ENCODE measurements at regions not wholly inside any gene's neighbourhood (a gene's known extent, or its start where the extent isn't known, plus 50 kb on each side); places are given as distances from the start of the nearest gene placed in this dataset.

GRCh38 chr13:109422161-109422560 lies 364.2 kb downstream of the IRS2 start:
- ATAC-seq (no peak), DNase-seq (no peak)
- H3K27ac ChIP-seq (ENCODE audit: low read depth, low read length): no peak overlapping the region
- no peaks in the 10 kb centered on the region for H3K9me3 ChIP-seq (ENCODE audit: control insufficient read depth in 2 of 3, low read length in 3 of 3)
- Mint-ChIP-seq H3K27me3 (peaks cover 2 to 11% (median 10%) of the 10 kb centered on the region in 5 donors), H3K9me3 (peaks cover 0 to 2% (median 0%) of the 10 kb centered on the region in 11 donors), H3K4me3 (no peak overlapping the region), H3K4me1 (peaks cover 0 to 4% (median 0%) of the 10 kb centered on the region in 7 donors), H3K27ac (no peak overlapping the region), H3K36me3 (no peaks in the 10 kb centered on the region)
- intact Hi-C loops (cut with micrococcal nuclease): no loop called here
- CTCF ChIA-PET: no interaction called here
- no peaks in the 10 kb centered on the region for H3K4me1 ChIP-seq (ENCODE audit: control insufficient read depth in 2 of 2, insufficient read depth in 2 of 2, low read length in 2 of 2)
- no peak overlapping the region for H3K4me3 ChIP-seq (ENCODE audit: low read length)
- no peaks in the 10 kb centered on the region for H3K36me3 ChIP-seq (ENCODE audit: control insufficient read depth in 2 of 3, insufficient read depth in 3 of 3, low read length in 3 of 3)
- no peaks in the 10 kb centered on the region for H3K27me3 ChIP-seq (ENCODE audit: control insufficient read depth in 2 of 2, insufficient read depth in 2 of 2, low read length in 2 of 2)
- POLR2A ChIA-PET: no interaction called here

DNA sequence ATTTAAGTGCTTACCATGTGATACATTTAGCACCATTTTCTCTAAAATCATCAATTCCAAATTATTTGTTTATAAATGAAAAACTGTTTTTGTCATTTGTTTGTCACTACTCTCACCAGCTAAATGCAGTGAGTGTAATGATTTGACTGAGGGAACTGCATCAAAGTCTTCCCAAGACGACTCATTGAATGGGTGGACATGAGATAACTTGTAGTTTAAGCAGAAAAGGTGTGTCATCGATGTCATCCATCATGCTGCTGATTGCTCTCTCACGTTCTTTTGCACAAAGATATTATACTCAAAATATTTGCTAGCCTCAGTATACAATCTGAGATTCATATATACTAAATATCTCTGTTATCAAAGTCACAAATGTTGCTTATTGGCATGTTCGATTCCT lies 366.5 kb downstream of the IRS2 start:
- CTCF ChIA-PET: no interaction called here
- no peaks in the 10 kb centered on the region for H3K27me3 ChIP-seq (ENCODE audit: control insufficient read depth in 2 of 2, insufficient read depth in 2 of 2, low read length in 2 of 2)
- Mint-ChIP-seq H3K27me3 (peaks cover 2 to 25% (median 13%) of the 10 kb centered on the region in 5 donors), H3K36me3 (no peaks in the 10 kb centered on the region), H3K4me3 (no peak overlapping the region), H3K27ac (no peak overlapping the region), H3K9me3 (peaks cover 0 to 3% (median 0%) of the 10 kb centered on the region in 11 donors), H3K4me1 (peaks cover 0 to 4% (median 0%) of the 10 kb centered on the region in 7 donors)
- intact Hi-C loops (cut with micrococcal nuclease): no loop called here
- ATAC-seq (no peak), DNase-seq (no peak)
- no peak overlapping the region for H3K27ac ChIP-seq (ENCODE audit: low read depth, low read length)
- H3K9me3 ChIP-seq (ENCODE audit: control insufficient read depth in 2 of 3, low read length in 3 of 3): no peaks in the 10 kb centered on the region
- H3K36me3 ChIP-seq (ENCODE audit: control insufficient read depth in 2 of 3, insufficient read depth in 3 of 3, low read length in 3 of 3): no peaks in the 10 kb centered on the region
- H3K4me1 ChIP-seq (ENCODE audit: control insufficient read depth in 2 of 2, insufficient read depth in 2 of 2, low read length in 2 of 2): no peaks in the 10 kb centered on the region
- H3K4me3 ChIP-seq (ENCODE audit: low read length): no peak overlapping the region
- POLR2A ChIA-PET: no interaction called here

GRCh38 chr13:109418111-109418510 lies 368.3 kb downstream of the IRS2 start:
- intact Hi-C loops (cut with micrococcal nuclease): no loop called here
- CTCF ChIA-PET: no interaction called here

DNA sequence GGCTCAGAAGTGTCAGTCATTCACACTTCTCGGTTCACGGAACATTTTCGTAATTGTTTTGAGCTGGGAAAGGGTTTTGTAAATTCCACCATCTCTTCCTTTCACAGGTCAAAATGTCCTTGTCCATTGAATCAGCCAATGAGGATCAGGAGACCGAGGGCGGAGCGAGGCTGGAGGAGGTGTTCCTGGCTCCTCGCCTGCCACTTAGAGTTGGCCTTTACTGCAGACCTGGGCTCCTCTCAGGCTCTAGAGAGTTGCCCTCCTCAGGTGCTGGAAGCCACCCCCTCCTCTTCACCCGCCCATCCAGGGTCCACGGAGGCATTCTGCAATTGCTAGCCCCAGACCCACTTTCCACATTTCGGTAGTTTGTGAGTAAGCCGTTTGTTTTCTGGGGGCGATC lies 370.4 kb downstream of the IRS2 start:
- H3K4me1 Mint-ChIP-seq: peaks cover 0 to 2% (median 0%) of the 10 kb centered on the region in 7 donors
- H3K36me3 ChIP-seq (ENCODE audit: control insufficient read depth in 2 of 3, insufficient read depth in 3 of 3, low read length in 3 of 3): no peaks in the 10 kb centered on the region
- H3K36me3 Mint-ChIP-seq: no peaks in the 10 kb centered on the region
- no peak overlapping the region for H3K27ac ChIP-seq (ENCODE audit: low read depth, low read length)
- ChIA-PET POLR2A (no interaction called here), CTCF (interaction anchor here (1.3 kb wide), 1 partner anchor 10 kb away, joined by 4 read pairs; no protein-coding TSS in a partner anchor)
- H3K9me3 ChIP-seq (ENCODE audit: control insufficient read depth in 2 of 3, low read length in 3 of 3): no peaks in the 10 kb centered on the region
- intact Hi-C loops (cut with micrococcal nuclease): no loop called here
- no peaks in the 10 kb centered on the region for H3K4me1 ChIP-seq (ENCODE audit: control insufficient read depth in 2 of 2, insufficient read depth in 2 of 2, low read length in 2 of 2)
- DNase-seq: no peak
- H3K27me3 Mint-ChIP-seq: peaks cover 0 to 15% (median 9%) of the 10 kb centered on the region in 5 donors
- H3K9me3 Mint-ChIP-seq: peaks cover 0 to 3% (median 0%) of the 10 kb centered on the region in 11 donors
- no peak overlapping the region for H3K27ac Mint-ChIP-seq
- no peak overlapping the region for H3K4me3 Mint-ChIP-seq
- no peaks in the 10 kb centered on the region for H3K27me3 ChIP-seq (ENCODE audit: control insufficient read depth in 2 of 2, insufficient read depth in 2 of 2, low read length in 2 of 2)
- no peak overlapping the region for H3K4me3 ChIP-seq (ENCODE audit: low read length)
- ATAC-seq: no peak

More at GRCh38 chr13:109418111-109418510, 368.3 kb downstream of the IRS2 start:
- Mint-ChIP-seq H3K27me3 (peaks cover 2 to 24% (median 16%) of the 10 kb centered on the region in 5 donors), H3K9me3 (peaks cover 0 to 3% (median 0%) of the 10 kb centered on the region in 11 donors), H3K36me3 (no peaks in the 10 kb centered on the region), H3K4me3 (no peak overlapping the region), H3K27ac (no peak overlapping the region), H3K4me1 (peaks cover 0 to 4% (median 0%) of the 10 kb centered on the region in 7 donors)
- no peak for ATAC-seq
- DNase-seq: no peak
- Histone ChIP-seq H3K27ac (ENCODE audit: low read depth, low read length) (no peak overlapping the region), H3K36me3 (ENCODE audit: control insufficient read depth in 2 of 3, insufficient read depth in 3 of 3, low read length in 3 of 3) (no peaks in the 10 kb centered on the region), H3K9me3 (ENCODE audit: control insufficient read depth in 2 of 3, low read length in 3 of 3) (no peaks in the 10 kb centered on the region), H3K4me3 (ENCODE audit: low read length) (no peak overlapping the region), H3K27me3 (ENCODE audit: control insufficient read depth in 2 of 2, insufficient read depth in 2 of 2, low read length in 2 of 2) (no peaks in the 10 kb centered on the region), H3K4me1 (ENCODE audit: control insufficient read depth in 2 of 2, insufficient read depth in 2 of 2, low read length in 2 of 2) (no peaks in the 10 kb centered on the region)
- POLR2A ChIA-PET: no interaction called here

- H3K36me3 Mint-ChIP-seq: no peaks in the 10 kb centered on the region
- peaks cover 0 to 2% (median 0%) of the 10 kb centered on the region in 7 donors for H3K4me1 Mint-ChIP-seq
- peaks cover 0 to 15% (median 9%) of the 10 kb centered on the region in 5 donors for H3K27me3 Mint-ChIP-seq
- no peak overlapping the region for H3K27ac Mint-ChIP-seq
- intact Hi-C loops (cut with micrococcal nuclease): no loop called here
- peaks cover 0 to 3% (median 0%) of the 10 kb centered on the region in 11 donors for H3K9me3 Mint-ChIP-seq
- ATAC-seq (no peak), DNase-seq (no peak)
- Histone ChIP-seq H3K4me3 (ENCODE audit: low read length) (no peak overlapping the region), H3K36me3 (ENCODE audit: control insufficient read depth in 2 of 3, insufficient read depth in 3 of 3, low read length in 3 of 3) (no peaks in the 10 kb centered on the region), H3K27ac (ENCODE audit: low read depth, low read length) (no peak overlapping the region), H3K27me3 (ENCODE audit: control insufficient read depth in 2 of 2, insufficient read depth in 2 of 2, low read length in 2 of 2) (no peaks in the 10 kb centered on the region), H3K9me3 (ENCODE audit: control insufficient read depth in 2 of 3, low read length in 3 of 3) (no peaks in the 10 kb centered on the region), H3K4me1 (ENCODE audit: control insufficient read depth in 2 of 2, insufficient read depth in 2 of 2, low read length in 2 of 2) (no peaks in the 10 kb centered on the region)
- H3K4me3 Mint-ChIP-seq: no peak overlapping the region
- CTCF ChIA-PET: interaction anchor here (1.3 kb wide), 1 partner anchor 11 kb away, joined by 4 read pairs; no protein-coding TSS in a partner anchor
- POLR2A ChIA-PET: no interaction called here
Measured at GRCh38 chr13:109415057-109415456, 371.3 kb downstream of the IRS2 start.

DNA sequence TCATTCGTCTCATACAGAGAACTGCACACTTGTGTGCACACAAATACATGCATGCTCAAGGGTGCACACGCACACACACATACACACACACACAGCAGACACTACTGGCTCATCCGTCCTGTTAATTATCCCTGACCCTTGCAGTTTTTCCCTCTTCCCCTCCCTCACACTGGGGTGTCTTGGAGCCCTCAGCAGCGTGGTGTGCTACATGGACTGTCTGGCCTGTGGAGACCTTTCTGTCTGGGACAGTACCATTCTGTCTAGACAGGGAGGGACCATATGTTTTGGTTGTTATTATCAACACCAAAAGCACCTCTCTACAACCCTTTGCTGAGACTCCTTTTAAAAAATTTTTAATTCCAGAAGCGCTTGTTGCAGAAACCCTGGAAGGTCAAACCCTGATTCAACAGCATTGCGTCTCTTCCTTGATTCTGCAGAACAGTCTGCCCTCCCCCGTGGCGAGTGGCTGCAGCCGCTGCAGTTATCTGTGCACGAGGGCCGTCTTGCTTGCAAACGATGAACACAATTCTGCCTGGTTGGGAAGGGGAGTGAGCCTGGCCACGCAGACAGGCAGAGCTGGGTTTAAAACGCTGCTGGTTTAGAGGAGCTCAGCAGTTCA lies 374.0 kb downstream of the IRS2 start:
- Mint-ChIP-seq H3K27me3 (peaks cover 0 to 28% (median 10%) of the 10 kb centered on the region in 5 donors), H3K27ac (no peak overlapping the region), H3K4me3 (no peak overlapping the region), H3K4me1 (no peaks in the 10 kb centered on the region), H3K36me3 (no peaks in the 10 kb centered on the region), H3K9me3 (peaks cover 0 to 3% (median 0%) of the 10 kb centered on the region in 11 donors)
- H3K9me3 ChIP-seq (ENCODE audit: control insufficient read depth in 2 of 3, low read length in 3 of 3): no peaks in the 10 kb centered on the region
- ATAC-seq (no peak), DNase-seq (no peak)
- intact Hi-C loops (cut with micrococcal nuclease): no loop called here
- H3K27me3 ChIP-seq (ENCODE audit: control insufficient read depth in 2 of 2, insufficient read depth in 2 of 2, low read length in 2 of 2): no peaks in the 10 kb centered on the region
- ChIA-PET CTCF (no interaction called here), POLR2A (no interaction called here)
- no peak overlapping the region for H3K4me3 ChIP-seq (ENCODE audit: low read length)
- H3K27ac ChIP-seq (ENCODE audit: low read depth, low read length): no peak overlapping the region
- H3K4me1 ChIP-seq (ENCODE audit: control insufficient read depth in 2 of 2, insufficient read depth in 2 of 2, low read length in 2 of 2): no peaks in the 10 kb centered on the region
- no peaks in the 10 kb centered on the region for H3K36me3 ChIP-seq (ENCODE audit: control insufficient read depth in 2 of 3, insufficient read depth in 3 of 3, low read length in 3 of 3)

GRCh38 chr13:109410868-109411267 lies 375.5 kb downstream of the IRS2 start:
- no peaks in the 10 kb centered on the region for H3K27me3 ChIP-seq (ENCODE audit: control insufficient read depth in 2 of 2, insufficient read depth in 2 of 2, low read length in 2 of 2)
- H3K4me1 ChIP-seq (ENCODE audit: control insufficient read depth in 2 of 2, insufficient read depth in 2 of 2, low read length in 2 of 2): no peaks in the 10 kb centered on the region
- Mint-ChIP-seq H3K27me3 (peaks cover 0 to 19% (median 19%) of the 10 kb centered on the region in 5 donors), H3K4me3 (no peak overlapping the region), H3K4me1 (no peaks in the 10 kb centered on the region), H3K27ac (no peak overlapping the region), H3K36me3 (no peaks in the 10 kb centered on the region), H3K9me3 (no peaks in the 10 kb centered on the region)
- intact Hi-C loops (cut with micrococcal nuclease): no loop called here
- H3K27ac ChIP-seq (ENCODE audit: low read depth, low read length): no peak overlapping the region
- no peaks in the 10 kb centered on the region for H3K9me3 ChIP-seq (ENCODE audit: control insufficient read depth in 2 of 3, low read length in 3 of 3)
- H3K36me3 ChIP-seq (ENCODE audit: control insufficient read depth in 2 of 3, insufficient read depth in 3 of 3, low read length in 3 of 3): no peaks in the 10 kb centered on the region
- no peak overlapping the region for H3K4me3 ChIP-seq (ENCODE audit: low read length)
- ChIA-PET POLR2A (no interaction called here), CTCF (no interaction called here)
- no peak for DNase-seq
- no peak for ATAC-seq

Data from naive thymus-derived CD4-positive, alpha-beta T cell (primary cell).